ENCODE measurements at regions not wholly inside any gene's neighbourhood (a gene's known extent, or its start where the extent isn't known, plus 50 kb on each side); places are given as distances from the start of the nearest gene placed in this dataset.

- Histone ChIP-seq H3K56ac (replicated peaks; ENCODE audit: insufficient read length, low read depth, low read length) (no peak overlapping the region), H3K14ac (ENCODE audit: insufficient read length) (no peak overlapping the region), H2AK5ac (ENCODE audit: low read depth, low read length) (no peak overlapping the region), H3K36me3 (ENCODE audit: control insufficient read depth in 2 of 4, insufficient read depth in 4 of 4, low read length in 3 of 4) (no peaks in the 10 kb centered on the region), H4K20me1 (replicated peaks in 1 of 2; ENCODE audit: control insufficient read depth in 1 of 2, insufficient read depth in 2 of 2, low read length in 2 of 2) (no peaks in the 10 kb centered on the region), H2AFZ (ENCODE audit: low read length) (peak overlapping the region; percentile 77; the same call in 1 of the 2 replicates), H4K91ac (replicated peaks; ENCODE audit: insufficient read length, low read length) (no peak overlapping the region), H3K79me1 (ENCODE audit: low read depth, low read length) (no peaks in the 10 kb centered on the region), H2BK20ac (ENCODE audit: low read length) (no peak overlapping the region), H3K18ac (ENCODE audit: extremely low read depth, low read length) (no peak overlapping the region), H3K4ac (replicated peaks; ENCODE audit: insufficient read length, low read depth, low read length) (no peak overlapping the region), H3K23ac (ENCODE audit: insufficient read length) (no peak overlapping the region), H2BK12ac (ENCODE audit: low read depth, low read length) (no peak overlapping the region; the same call in 1 of the 2 replicates), H3K27ac (ENCODE audit: low read depth, low read length) (no peak overlapping the region), H2BK5ac (ENCODE audit: low read depth, low read length) (no peak overlapping the region), H4K5ac (ENCODE audit: insufficient read length, low read depth, low read length) (no peak overlapping the region), H3K9me3 (ENCODE audit: insufficient read depth in 2 of 2, low read depth in 1 of 2, low read length in 1 of 2) (no peaks in the 10 kb centered on the region; a peak in 1 of 4 replicates), H3K4me2 (ENCODE audit: insufficient read depth in 1 of 2, low read depth in 2 of 2, low read length in 2 of 2) (no peak overlapping the region), H4K8ac (ENCODE audit: extremely low read depth, insufficient read depth, low read length) (no peak overlapping the region), H3K9ac (replicated peaks in 1 of 4; ENCODE audit: extremely low read depth in 1 of 4, low read depth in 3 of 4, low read length in 3 of 4) (peak overlapping the region in 1 of 4 experiments; percentile 21; a peak in 2 of 7 replicates), H3K4me1 (replicated peaks in 1 of 4; ENCODE audit: control insufficient read depth in 3 of 4, insufficient read depth in 4 of 4, low read length in 3 of 4) (peaks cover 0 to 4% (median 2%) of the 10 kb centered on the region in 4 experiments; a peak in 3 of 7 replicates), H3K4me3 (ENCODE audit: extremely low read depth in 1 of 4, insufficient read depth in 2 of 4, low read depth in 3 of 4, low read length in 4 of 4) (no peak overlapping the region), H3K27me3 (replicated peaks in 1 of 4; ENCODE audit: control insufficient read depth in 3 of 4, extremely low read depth in 1 of 4, insufficient read depth in 3 of 4, low read length in 3 of 4) (no peaks in the 10 kb centered on the region), H2BK120ac (replicated peaks; ENCODE audit: low read depth, low read length) (no peak overlapping the region), H2BK15ac (ENCODE audit: low read length) (no peak overlapping the region), H3K79me2 (ENCODE audit: control insufficient read depth in 1 of 2, insufficient read depth in 2 of 2, low read length in 2 of 2) (no peaks in the 10 kb centered on the region), H3K23me2 (ENCODE audit: low read depth, low read length) (no peaks in the 10 kb centered on the region)
- POLR2A ChIA-PET (ENCODE audit: partially characterized antibody) = interaction anchor here (0.6 to 1.3 kb wide), 3 partner anchors 15 to 17 kb away, joined by 3 to 4 read pairs (median 4); no protein-coding TSS in a partner anchor
- WGBS, 2 experiments (ENCODE audit: extremely low coverage in 1 of 2, insufficient coverage in 1 of 2, insufficient read length in 1 of 2, insufficient replicate concordance in 2 of 2, low coverage in 1 of 2, low lambda C conversion rate in 2 of 2, missing lambda C conversion rate in 1 of 2) = 82% methylated on average over 12 of the region's 12 CpGs; no CpG with 5 or more reads in 1 of the 2 experiments
- no peak for DNase-seq (ENCODE audit: low read depth in 1 of 2, low spot score in 2 of 2)
- FAIRE-seq = no peak
- CTCF ChIA-PET (ENCODE audit: partially characterized antibody) = interaction anchor here (1.4 to 8.7 kb wide), 5 partner anchors 10 to 283 kb away, joined by 3 to 63 read pairs (median 20); no protein-coding TSS in a partner anchor
- no peak for TF ChIP-seq SP4 (IDR thresholded peaks at IDR 0.05; ENCODE audit: low read length)
- TF ChIP-seq MAFK (IDR thresholded peaks at IDR 0.05; ENCODE audit: low read depth, low read length) = peak; percentile 95
- no peak for TF ChIP-seq RNF2 (IDR thresholded peaks at IDR 0.05; ENCODE audit: borderline replicate concordance, low read depth, low read length, missing control alignments, poor library complexity, severe bottlenecking)
- no peak for TF ChIP-seq E2F6 (IDR thresholded peaks at IDR 0.05)
- no peak for TF ChIP-seq SP2 (IDR thresholded peaks at IDR 0.05; ENCODE audit: low read length)
- no peak for TF ChIP-seq SRF (IDR thresholded peaks at IDR 0.05; ENCODE audit: low read depth, low read length)
- TF ChIP-seq FOSL1 (IDR thresholded peaks at IDR 0.05; ENCODE audit: insufficient read depth, low read depth, low read length) = no peak
- TF ChIP-seq SAP30 (IDR thresholded peaks at IDR 0.05; ENCODE audit: insufficient read depth, insufficient replicate concordance, low read length) = no peak
- no peak for TF ChIP-seq POLR2AphosphoS5 (IDR thresholded peaks at IDR 0.05; ENCODE audit: low read depth, low read length)
- TF ChIP-seq CTBP2 (IDR thresholded peaks at IDR 0.05; ENCODE audit: borderline replicate concordance, insufficient read depth, insufficient read length, low read length) = no peak
- TF ChIP-seq TAF1 (IDR thresholded peaks at IDR 0.05; ENCODE audit: low read depth, low read length) = no peak
- peak; percentile 99 for TF ChIP-seq BACH1 (IDR thresholded peaks at IDR 0.05; ENCODE audit: low read length)
Measured at GRCh38 chr17:68182940-68183551, 64.8 kb upstream of the AMZ2 start.

Measured in H1 (cell line).